Mammary epithelial cell (primary cell): ENCODE measurements at regions not wholly inside any gene's neighbourhood (a gene's known extent, or its start where the extent isn't known, plus 50 kb on each side); places are given as distances from the start of the nearest gene placed in this dataset.

ENCODE experiments used
- CTCF ChIP-seq, 2 donors: IDR thresholded peaks in 1 of 2; conservative IDR thresholded peaks in 1 of 2; 2 replicates each; pipeline ENCODE4 v1.5.1; 2011 to 2012; ENCODE audit warnings: inconsistent platforms in 2 of 2, low read length in 2 of 2, mild to moderate bottlenecking in 2 of 2, control low read depth in 1 of 2, low read depth in 1 of 2; ENCODE audit not compliant: insufficient read depth in 1 of 2; ENCODE audit errors: extremely low read depth in 1 of 2
- EZH2 ChIP-seq: IDR thresholded peaks from 2 replicates; pipeline ENCODE4 v1.6.1; 2012; ENCODE audit warnings: low read length, inconsistent platforms, borderline replicate concordance

GRCh38 chr2:207313947-207314346 is 148.2 kb upstream of the KLF7 start:
- TF ChIP-seq CTCF (conservative IDR thresholded peaks at IDR 0.05 in 1 of 2, IDR thresholded peaks at IDR 0.05 in 1 of 2; ENCODE audit: extremely low read depth in 1 of 2, insufficient read depth in 1 of 2, low read depth in 1 of 2, low read length in 2 of 2) (no peak), EZH2 (no peak)
